ENCODE measurements at regions not wholly inside any gene's neighbourhood (a gene's known extent, or its start where the extent isn't known, plus 50 kb on each side); places are given as distances from the start of the nearest gene placed in this dataset.
A peak's percentile ranks its signal among the peaks of the same experiment; 100 is the strongest.

GRCh38 chr2:118185210-118186109 lies 97.2 kb downstream of the INSIG2 start:
- ChIA-PET RAD21 (ENCODE audit: unreplicated experiment) (interaction anchor here (1.9 to 2.2 kb wide), 2 partner anchors 96 to 138 kb away, joined by 9 to 11 read pairs; no protein-coding TSS in a partner anchor), POLR2A (interaction anchor here (0.6 to 1.3 kb wide), 2 partner anchors 97 to 131 kb away, joined by 3 to 7 read pairs; partner anchors contain the start of gene INSIG2), SMC1A (ENCODE audit: uncharacterized antibody, unreplicated experiment) (interaction anchor here (1.2 to 2.0 kb wide), 5 partner anchors 13 to 153 kb away, joined by 3 to 8 read pairs (median 4); no protein-coding TSS in a partner anchor), CTCF (interaction anchor here (1.0 to 4.1 kb wide), 4 partner anchors 122 to 670 kb away, joined by 3 to 21 read pairs (median 4); no protein-coding TSS in a partner anchor)
- TSS peak; percentile 74 for BruUV-seq (replicated peaks)
- 18% methylated on average over 28 of the region's 33 CpGs for WGBS (ENCODE audit: insufficient coverage, insufficient replicate concordance, low lambda C conversion rate, missing lambda C conversion rate)
- peak overlapping the region; percentile 75 for H3K4me3 ChIP-seq
- ATAC-seq (peak; percentile 94), DNase-seq (ENCODE audit: low read depth, low spot score) (no peak), FAIRE-seq (peak; percentile 64)
- H2AFZ ChIP-seq (ENCODE audit: control insufficient read depth, low read depth, low read length) = peak overlapping the region; percentile 99
- H3K9me3 ChIP-seq (replicated peaks; ENCODE audit: control insufficient read depth, insufficient read depth, low read length) = no peaks in the 10 kb centered on the region
- no peaks in the 10 kb centered on the region for H4K20me1 ChIP-seq (ENCODE audit: control insufficient read depth, insufficient read depth)
- in situ Hi-C loops (cut with MboI) (no loop called here), intact Hi-C loops (cut with micrococcal nuclease; ENCODE audit: unreplicated experiment) (loop anchor here (5.0 kb wide), 2 partner anchors 98 to 128 kb away; partner anchors contain the start of gene INSIG2)
- TF ChIP-seq STAT1 (conservative IDR thresholded peaks at IDR 0.05) (no peak), CTCF (IDR thresholded peaks at IDR 0.05 in 2 of 3, conservative IDR thresholded peaks at IDR 0.05 in 1 of 3; ENCODE audit: control insufficient read depth in 2 of 3, extremely low read depth in 1 of 3, insufficient read depth in 1 of 3, low read depth in 3 of 3, low read length in 3 of 3) (peak in 1 of 3 experiments; percentile 34; a peak in 2 of 6 replicates), RAD21 (IDR thresholded peaks at IDR 0.05; ENCODE audit: insufficient read depth, low read depth, low read length) (0 out of 2 replicates have a peak, but pooled peaks have one; percentile 21), ASH2L (IDR thresholded peaks at IDR 0.05; ENCODE audit: borderline replicate concordance, low read depth) (no peak), SIN3A (IDR thresholded peaks at IDR 0.05; ENCODE audit: low read depth, low read length) (0 out of 2 replicates have a peak, but pooled peaks have one; percentile 39), SIX5 (IDR thresholded peaks at IDR 0.05; ENCODE audit: low read depth, low read length, severe bottlenecking) (no peak), ZZZ3 (IDR thresholded peaks at IDR 0.05; ENCODE audit: control insufficient read depth, insufficient read length, low read depth) (no peak), IKZF1 (conservative IDR thresholded peaks at IDR 0.05) (peak; percentile 25; the same call in 1 of the 2 replicates)
- H3K9ac ChIP-seq (ENCODE audit: control insufficient read depth, insufficient read depth, low read length) = peak overlapping the region; percentile 87
- no peaks in the 10 kb centered on the region; a peak in 2 of 4 replicates for H3K27me3 ChIP-seq (replicated peaks in 1 of 2; ENCODE audit: control insufficient read depth in 2 of 2, insufficient read depth in 2 of 2, low read length in 1 of 2)
- peaks cover 3% of the 10 kb centered on the region for H3K4me1 ChIP-seq (ENCODE audit: control insufficient read depth, insufficient read depth, low read length)
- H3K36me3 ChIP-seq (ENCODE audit: control insufficient read depth in 2 of 2, insufficient read depth in 2 of 2, low read length in 1 of 2) = no peaks in the 10 kb centered on the region
- H3K79me2 ChIP-seq (ENCODE audit: control insufficient read depth, insufficient read depth, low read length) = no peaks in the 10 kb centered on the region
- peak overlapping the region; percentile 39; the same call in 1 of the 2 replicates for H3K27ac ChIP-seq (ENCODE audit: control insufficient read depth, insufficient read depth)
- H3K4me2 ChIP-seq (ENCODE audit: control insufficient read depth, insufficient read depth) = peak overlapping the region; percentile 98

All from GM12878 (cell line).